ENCODE measurements at regions not wholly inside any gene's neighbourhood (a gene's known extent, or its start where the extent isn't known, plus 50 kb on each side); places are given as distances from the start of the nearest gene placed in this dataset.

GRCh38 chr9:78892182-78892581 lies 595.3 kb downstream of the PSAT1 start:
- no peak for DNase-seq
- TF ChIP-seq POLR2A (IDR thresholded peaks at IDR 0.05) (no peak), CTCF (IDR thresholded peaks at IDR 0.05) (no peak)
- H3K4me3 ChIP-seq = no peak overlapping the region
- no peaks in the 10 kb centered on the region for H3K36me3 ChIP-seq (ENCODE audit: low read depth, missing control alignments)
- H3K4me1 ChIP-seq = no peaks in the 10 kb centered on the region
- H3K27ac ChIP-seq = no peak overlapping the region
- intact Hi-C loops (cut with DNase I; ENCODE audit: low total_unique reads) = no loop called here
- no peaks in the 10 kb centered on the region for H3K9me3 ChIP-seq
- WGBS, 2 donors = 63 to 66% methylated on average over 1 of the region's 1 CpG
- no peaks in the 10 kb centered on the region for H3K27me3 ChIP-seq

GRCh38 chr9:78892769-78893168 lies 595.8 kb downstream of the PSAT1 start:
- Histone ChIP-seq H3K27me3 (no peaks in the 10 kb centered on the region), H3K36me3 (ENCODE audit: low read depth, missing control alignments) (no peaks in the 10 kb centered on the region), H3K27ac (no peak overlapping the region), H3K4me3 (no peak overlapping the region), H3K4me1 (no peaks in the 10 kb centered on the region), H3K9me3 (no peaks in the 10 kb centered on the region)
- no peak for DNase-seq
- TF ChIP-seq POLR2A (IDR thresholded peaks at IDR 0.05) (no peak), CTCF (IDR thresholded peaks at IDR 0.05) (no peak)
- intact Hi-C loops (cut with DNase I; ENCODE audit: low total_unique reads) = no loop called here

GRCh38 chr9:78893774-78894401 lies 597.0 kb downstream of the PSAT1 start:
- Histone ChIP-seq H3K27ac (no peak overlapping the region), H3K4me3 (no peak overlapping the region), H3K36me3 (ENCODE audit: low read depth, missing control alignments) (no peaks in the 10 kb centered on the region), H3K27me3 (no peaks in the 10 kb centered on the region), H3K9me3 (no peaks in the 10 kb centered on the region), H3K4me1 (no peaks in the 10 kb centered on the region)
- no peak for DNase-seq
- WGBS, 2 donors = 67 to 68% methylated on average over 2 of the region's 2 CpGs
- TF ChIP-seq CTCF (IDR thresholded peaks at IDR 0.05) (no peak), POLR2A (IDR thresholded peaks at IDR 0.05) (no peak)
- intact Hi-C loops (cut with DNase I; ENCODE audit: low total_unique reads) = no loop called here

- no peak overlapping the region for H3K4me3 ChIP-seq
- TF ChIP-seq POLR2A (IDR thresholded peaks at IDR 0.05) = no peak
- no peak for TF ChIP-seq CTCF (IDR thresholded peaks at IDR 0.05)
- WGBS, 2 donors = 85 to 100% methylated on average over 1 of the region's 1 CpG
- H3K36me3 ChIP-seq (ENCODE audit: low read depth, missing control alignments) = no peaks in the 10 kb centered on the region
- no peak overlapping the region for H3K27ac ChIP-seq
- intact Hi-C loops (cut with DNase I; ENCODE audit: low total_unique reads) = no loop called here
- H3K27me3 ChIP-seq = no peaks in the 10 kb centered on the region
- DNase-seq = no peak
- H3K9me3 ChIP-seq = no peaks in the 10 kb centered on the region
- H3K4me1 ChIP-seq = no peaks in the 10 kb centered on the region
Observed at GRCh38 chr9:78896479-78896878, 599.6 kb downstream of the PSAT1 start.

GRCh38 chr9:78898234-78898633 lies 601.3 kb downstream of the PSAT1 start:
- WGBS, 2 donors = 80 to 86% methylated on average over 1 of the region's 1 CpG
- no peak for TF ChIP-seq CTCF (IDR thresholded peaks at IDR 0.05)
- no peak for TF ChIP-seq POLR2A (IDR thresholded peaks at IDR 0.05)
- H3K36me3 ChIP-seq (ENCODE audit: low read depth, missing control alignments) = no peaks in the 10 kb centered on the region
- no peak overlapping the region for H3K4me3 ChIP-seq
- H3K27ac ChIP-seq = no peak overlapping the region
- H3K27me3 ChIP-seq = no peaks in the 10 kb centered on the region
- intact Hi-C loops (cut with DNase I; ENCODE audit: low total_unique reads) = no loop called here
- DNase-seq = no peak
- H3K4me1 ChIP-seq = no peaks in the 10 kb centered on the region
- H3K9me3 ChIP-seq = no peaks in the 10 kb centered on the region

Data from testis (tissue), 2 donors.